ENCODE measurements at regions not wholly inside any gene's neighbourhood (a gene's known extent, or its start where the extent isn't known, plus 50 kb on each side); places are given as distances from the start of the nearest gene placed in this dataset.

- Mint-ChIP-seq H3K4me1 (ENCODE audit: low read depth) (no peaks in the 10 kb centered on the region), H3K27ac (no peak overlapping the region), H3K36me3 (ENCODE audit: low read depth) (no peaks in the 10 kb centered on the region), H3K9me3 (peaks cover 18% of the 10 kb centered on the region), H3K27me3 (peaks cover 10% of the 10 kb centered on the region), H3K4me3 (no peak overlapping the region)
- no peak for ATAC-seq
- intact Hi-C loops (cut with micrococcal nuclease), result no loop called here
- POLR2A ChIA-PET, result no interaction called here
- CTCF ChIA-PET, result no interaction called here
- no peak for DNase-seq
- no peak for TF ChIP-seq CTCF (IDR thresholded peaks at IDR 0.05)
Observed at GRCh38 chr12:69001251-69001650, 68.3 kb upstream of the CPM start.

GRCh38 chr12:69002969-69003368 lies 70.0 kb upstream of the CPM start:
- Mint-ChIP-seq H3K27me3 (peaks cover 16% of the 10 kb centered on the region), H3K36me3 (ENCODE audit: low read depth) (no peaks in the 10 kb centered on the region), H3K4me1 (ENCODE audit: low read depth) (peaks cover 8% of the 10 kb centered on the region), H3K9me3 (peaks cover 10% of the 10 kb centered on the region), H3K4me3 (no peak overlapping the region), H3K27ac (no peak overlapping the region)
- intact Hi-C loops (cut with micrococcal nuclease), result no loop called here
- DNase-seq (no peak), ATAC-seq (no peak)
- POLR2A ChIA-PET, result no interaction called here
- CTCF ChIA-PET, result no interaction called here
- no peak for TF ChIP-seq CTCF (IDR thresholded peaks at IDR 0.05)

GRCh38 chr12:69003991-69004390 lies 71.0 kb upstream of the CPM start:
- intact Hi-C loops (cut with micrococcal nuclease), result no loop called here
- peaks cover 9% of the 10 kb centered on the region for H3K9me3 Mint-ChIP-seq
- H3K36me3 Mint-ChIP-seq (ENCODE audit: low read depth), result no peaks in the 10 kb centered on the region
- DNase-seq (no peak), ATAC-seq (no peak)
- no peak for TF ChIP-seq CTCF (IDR thresholded peaks at IDR 0.05)
- peaks cover 20% of the 10 kb centered on the region for H3K27me3 Mint-ChIP-seq
- CTCF ChIA-PET, result no interaction called here
- H3K4me1 Mint-ChIP-seq (ENCODE audit: low read depth), result peaks cover 9% of the 10 kb centered on the region
- POLR2A ChIA-PET, result no interaction called here
- H3K4me3 Mint-ChIP-seq, result no peak overlapping the region
- H3K27ac Mint-ChIP-seq, result no peak overlapping the region

- DNase-seq (no peak), ATAC-seq (peak; percentile 60)
- H3K4me1 Mint-ChIP-seq (ENCODE audit: low read depth), result peaks cover 9% of the 10 kb centered on the region
- intact Hi-C loops (cut with micrococcal nuclease), result no loop called here
- no peak overlapping the region for H3K27ac Mint-ChIP-seq
- peaks cover 35% of the 10 kb centered on the region for H3K27me3 Mint-ChIP-seq
- ChIA-PET CTCF (no interaction called here), POLR2A (interaction anchor here (1.3 kb wide), 1 partner anchor 163 kb away, joined by 3 read pairs; no protein-coding TSS in a partner anchor)
- H3K9me3 Mint-ChIP-seq, result no peaks in the 10 kb centered on the region
- no peaks in the 10 kb centered on the region for H3K36me3 Mint-ChIP-seq (ENCODE audit: low read depth)
- no peak overlapping the region for H3K4me3 Mint-ChIP-seq
- TF ChIP-seq CTCF (IDR thresholded peaks at IDR 0.05), result no peak
Observed at GRCh38 chr12:69007101-69007854, 74.3 kb upstream of the CPM start.

- ATAC-seq (no peak), DNase-seq (no peak)
- no peak for TF ChIP-seq CTCF (IDR thresholded peaks at IDR 0.05)
- POLR2A ChIA-PET, result no interaction called here
- Mint-ChIP-seq H3K36me3 (ENCODE audit: low read depth) (no peaks in the 10 kb centered on the region), H3K27ac (no peak overlapping the region), H3K9me3 (no peaks in the 10 kb centered on the region), H3K4me3 (no peak overlapping the region), H3K4me1 (ENCODE audit: low read depth) (peaks cover 9% of the 10 kb centered on the region), H3K27me3 (peaks cover 35% of the 10 kb centered on the region)
- CTCF ChIA-PET, result no interaction called here
- intact Hi-C loops (cut with micrococcal nuclease), result no loop called here
Observed at GRCh38 chr12:69007855-69008351, 74.9 kb upstream of the CPM start.
